Astrocyte (in vitro differentiated cells and primary cell): ENCODE measurements at regions not wholly inside any gene's neighbourhood (a gene's known extent, or its start where the extent isn't known, plus 50 kb on each side); places are given as distances from the start of the nearest gene placed in this dataset.
A peak's percentile ranks its signal among the peaks of the same experiment; 100 is the strongest.

Experiments
- DNase-seq: peaks from one replicate; pipeline ENCODE4 v3.0.0-alpha.2; 2010; ENCODE audit warnings: low read depth
- FAIRE-seq: peaks from 2 replicates; lab custom pipeline; 2011; peaks lifted over from hg19 to GRCh38; lab: Jason Lieb, UNC
- H2AFZ ChIP-seq: 2 replicates; pipeline ENCODE4 v1.6.0; 2012; ENCODE audit warnings: low read depth, low read length, inconsistent platforms
- H3K27ac ChIP-seq: 2 replicates; pipeline ENCODE4 v1.5.1; 2011; ENCODE audit warnings: low read depth, low read length, inconsistent platforms
- H3K27me3 ChIP-seq: 2 replicates; pipeline ENCODE4 v1.6.0; 2011; ENCODE audit warnings: low read length, inconsistent platforms; ENCODE audit not compliant: insufficient read depth
- H3K36me3 ChIP-seq: 2 replicates; pipeline ENCODE4 v1.5.1; 2011; ENCODE audit warnings: low read length, inconsistent platforms; ENCODE audit not compliant: insufficient read depth
- H3K4me1 ChIP-seq: 2 replicates; pipeline ENCODE4 v1.5.1; 2011; ENCODE audit warnings: low read length, inconsistent platforms; ENCODE audit not compliant: insufficient read depth
- H3K4me2 ChIP-seq: 2 replicates; pipeline ENCODE4 v1.6.0; 2012; ENCODE audit warnings: low read length, inconsistent platforms
- H3K4me3 ChIP-seq: 2 replicates; pipeline ENCODE4 v1.5.1; 2011; ENCODE audit warnings: low read depth, mild to moderate bottlenecking, low read length, inconsistent platforms; ENCODE audit not compliant: insufficient read depth
- H3K79me2 ChIP-seq: 2 replicates; pipeline ENCODE4 v1.6.0; 2012; ENCODE audit warnings: mild to moderate bottlenecking, low read length, inconsistent platforms; ENCODE audit not compliant: insufficient read depth
- H3K9ac ChIP-seq: 2 replicates; pipeline ENCODE4 v1.6.0; 2012; ENCODE audit warnings: mild to moderate bottlenecking, low read length, inconsistent platforms
- H3K9me3 ChIP-seq: 2 replicates; pipeline ENCODE4 v1.5.1; 2012; ENCODE audit warnings: low read depth, mild to moderate bottlenecking, low read length, inconsistent platforms; ENCODE audit not compliant: insufficient read depth
- H4K20me1 ChIP-seq: 2 replicates; pipeline ENCODE4 v1.6.0; 2012; ENCODE audit warnings: low read length, inconsistent platforms; ENCODE audit not compliant: insufficient read depth
- H3K27ac Mint-ChIP-seq: one replicate; pipeline ENCODE4 v1.8.0; 2021; ENCODE audit warnings: mild to moderate bottlenecking, mixed read lengths; ENCODE audit not compliant: unreplicated experiment
- H3K27me3 Mint-ChIP-seq: one replicate; pipeline ENCODE4 v1.8.0; 2021; ENCODE audit warnings: low read depth, mixed read lengths; ENCODE audit not compliant: unreplicated experiment
- H3K36me3 Mint-ChIP-seq: one replicate; pipeline ENCODE4 v1.8.0; 2021; ENCODE audit warnings: low read depth, mixed read lengths; ENCODE audit not compliant: unreplicated experiment
- H3K4me1 Mint-ChIP-seq: one replicate; pipeline ENCODE4 v1.8.0; 2021; ENCODE audit warnings: low read depth, mixed read lengths; ENCODE audit not compliant: unreplicated experiment
- H3K4me3 Mint-ChIP-seq: one replicate; pipeline ENCODE4 v1.8.0; 2021; ENCODE audit warnings: mild to moderate bottlenecking, moderate library complexity, mixed read lengths; ENCODE audit not compliant: unreplicated experiment
- H3K9me3 Mint-ChIP-seq: one replicate; pipeline ENCODE4 v1.8.0; 2021; ENCODE audit warnings: mild to moderate bottlenecking, mixed read lengths; ENCODE audit not compliant: unreplicated experiment
- CTCF ChIP-seq: IDR thresholded peaks from 2 replicates; pipeline ENCODE4 v1.5.1; 2011; ENCODE audit warnings: low read depth, mild to moderate bottlenecking, inconsistent platforms, low read length, moderate library complexity; ENCODE audit not compliant: insufficient read depth
- EZH2 ChIP-seq: IDR thresholded peaks from 2 replicates; pipeline ENCODE4 v1.6.1; 2012; ENCODE audit warnings: mild to moderate bottlenecking, low read length, inconsistent platforms; ENCODE audit not compliant: insufficient read depth

- H3K27me3 Mint-ChIP-seq: no peaks in the 10 kb centered on the region
- no peaks in the 10 kb centered on the region for H3K27me3 ChIP-seq
- no peak overlapping the region for H3K27ac ChIP-seq
- no peak overlapping the region for H3K4me3 ChIP-seq
- peak overlapping the region; percentile 26 for H3K27ac Mint-ChIP-seq
- no peak overlapping the region for H3K9ac ChIP-seq
- H3K36me3 ChIP-seq: peaks cover 9% of the 10 kb centered on the region
- H3K4me1 Mint-ChIP-seq: peaks cover 9% of the 10 kb centered on the region
- H4K20me1 ChIP-seq: peaks cover 70% of the 10 kb centered on the region
- no peak overlapping the region for H3K4me3 Mint-ChIP-seq
- FAIRE-seq: no peak
- H3K9me3 Mint-ChIP-seq: no peaks in the 10 kb centered on the region
- no peaks in the 10 kb centered on the region for H3K4me1 ChIP-seq
- no peak overlapping the region for H2AFZ ChIP-seq
- no peak overlapping the region for H3K4me2 ChIP-seq
- H3K36me3 Mint-ChIP-seq: peaks cover 6% of the 10 kb centered on the region
- H3K9me3 ChIP-seq: no peaks in the 10 kb centered on the region
- peaks cover 99% of the 10 kb centered on the region for H3K79me2 ChIP-seq
- TF ChIP-seq EZH2: no peak
- DNase-seq: no peak
Measured at GRCh38 chr7:130930681-130931080, 196.7 kb upstream of the KLF14 start.

GRCh38 chr7:130931423-130931822 is 197.4 kb upstream of the KLF14 start:
- no peak overlapping the region for H3K4me2 ChIP-seq
- peaks cover 99% of the 10 kb centered on the region for H3K79me2 ChIP-seq
- H3K4me1 ChIP-seq: no peaks in the 10 kb centered on the region
- no peak for TF ChIP-seq CTCF
- TF ChIP-seq EZH2: no peak
- Mint-ChIP-seq H3K4me3 (no peak overlapping the region), H3K36me3 (peaks cover 7% of the 10 kb centered on the region), H3K4me1 (peaks cover 9% of the 10 kb centered on the region), H3K9me3 (no peaks in the 10 kb centered on the region), H3K27ac (no peak overlapping the region), H3K27me3 (no peaks in the 10 kb centered on the region)
- H4K20me1 ChIP-seq: peaks cover 78% of the 10 kb centered on the region
- H3K9ac ChIP-seq: no peak overlapping the region
- no peak overlapping the region for H3K4me3 ChIP-seq
- no peak overlapping the region for H2AFZ ChIP-seq
- peaks cover 9% of the 10 kb centered on the region for H3K36me3 ChIP-seq
- FAIRE-seq (no peak), DNase-seq (no peak)
- H3K9me3 ChIP-seq: no peaks in the 10 kb centered on the region
- no peaks in the 10 kb centered on the region for H3K27me3 ChIP-seq
- H3K27ac ChIP-seq: no peak overlapping the region

- H3K4me3 ChIP-seq: no peak overlapping the region
- H3K9me3 ChIP-seq: no peaks in the 10 kb centered on the region
- H3K4me2 ChIP-seq: no peak overlapping the region
- no peaks in the 10 kb centered on the region for H3K27me3 ChIP-seq
- H3K4me1 ChIP-seq: no peaks in the 10 kb centered on the region
- Mint-ChIP-seq H3K27me3 (no peaks in the 10 kb centered on the region), H3K9me3 (no peaks in the 10 kb centered on the region), H3K4me1 (peaks cover 9% of the 10 kb centered on the region), H3K27ac (no peak overlapping the region), H3K4me3 (no peak overlapping the region), H3K36me3 (peaks cover 7% of the 10 kb centered on the region)
- no peak overlapping the region for H3K9ac ChIP-seq
- H3K36me3 ChIP-seq: peaks cover 9% of the 10 kb centered on the region
- peaks cover 99% of the 10 kb centered on the region for H3K79me2 ChIP-seq
- H3K27ac ChIP-seq: no peak overlapping the region
- TF ChIP-seq EZH2: no peak
- no peak for DNase-seq
- H4K20me1 ChIP-seq: peaks cover 83% of the 10 kb centered on the region
- no peak overlapping the region for H2AFZ ChIP-seq
- FAIRE-seq: no peak
Measured at GRCh38 chr7:130932088-130932487, 198.1 kb upstream of the KLF14 start.
